ENCODE measurements at regions not wholly inside any gene's neighbourhood (a gene's known extent, or its start where the extent isn't known, plus 50 kb on each side); places are given as distances from the start of the nearest gene placed in this dataset.

DNA sequence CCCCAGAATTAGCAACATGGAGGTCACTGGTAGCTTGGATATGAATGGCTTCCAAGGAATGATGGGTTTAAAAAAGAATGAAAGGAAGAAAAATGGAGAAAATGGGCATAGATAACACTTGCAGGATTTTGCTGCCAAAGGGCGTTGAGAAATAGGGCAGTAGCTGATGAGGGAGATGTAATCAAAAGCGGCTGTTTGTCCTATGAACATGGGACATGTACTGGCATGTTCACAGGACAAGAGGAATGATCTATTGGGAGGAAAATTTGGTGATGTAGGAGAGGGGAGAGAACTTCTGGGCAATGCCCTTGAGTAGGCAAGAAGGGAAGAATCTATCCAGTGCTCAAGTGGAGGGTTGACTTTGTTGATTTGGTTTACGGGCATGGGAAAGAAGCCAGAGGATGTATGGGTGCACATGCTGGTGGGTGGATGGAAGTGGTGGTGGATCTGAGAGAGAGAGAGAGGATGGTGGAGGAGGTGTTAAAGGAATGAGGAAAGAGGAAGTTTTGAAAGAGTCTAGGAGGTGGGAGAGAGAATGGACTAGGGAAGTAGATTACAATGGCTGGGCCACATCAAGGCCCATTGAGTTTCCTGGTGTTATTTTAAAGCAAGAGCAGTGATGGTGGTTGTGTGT is 115.1 kb upstream of the MVB12B start:
- peaks cover 3 to 7% of the 10 kb centered on the region in 2 experiments; a peak in 3 of 4 replicates for H3K9me3 ChIP-seq (ENCODE audit: insufficient read depth in 2 of 2, low read depth in 1 of 2, low read length in 1 of 2)
- no peak overlapping the region for H2BK120ac ChIP-seq (replicated peaks; ENCODE audit: low read depth, low read length)
- H3K4ac ChIP-seq (replicated peaks; ENCODE audit: insufficient read length, low read depth, low read length), result no peak overlapping the region
- H2BK12ac ChIP-seq (ENCODE audit: low read depth, low read length), result no peak overlapping the region
- peaks cover 4% of the 10 kb centered on the region; the same call in 1 of the 2 replicates for H3K23me2 ChIP-seq (ENCODE audit: low read depth, low read length)
- H3K4me1 ChIP-seq (replicated peaks in 1 of 4; ENCODE audit: control insufficient read depth in 3 of 4, insufficient read depth in 4 of 4, low read length in 3 of 4), result no peaks in the 10 kb centered on the region
- no peak overlapping the region for H3K23ac ChIP-seq (ENCODE audit: insufficient read length)
- no peak overlapping the region for H3K18ac ChIP-seq (ENCODE audit: extremely low read depth, low read length)
- H3K79me1 ChIP-seq (ENCODE audit: low read depth, low read length), result no peaks in the 10 kb centered on the region
- no peak overlapping the region for H4K5ac ChIP-seq (ENCODE audit: insufficient read length, low read depth, low read length)
- H4K8ac ChIP-seq (ENCODE audit: extremely low read depth, insufficient read depth, low read length), result no peak overlapping the region
- 84% methylated on average over 3 of the region's 3 CpGs; no CpG with 5 or more reads in 1 of the 2 experiments for WGBS, 2 experiments (ENCODE audit: extremely low coverage in 1 of 2, insufficient coverage in 1 of 2, insufficient read length in 1 of 2, insufficient replicate concordance in 2 of 2, low coverage in 1 of 2, low lambda C conversion rate in 2 of 2, missing lambda C conversion rate in 1 of 2)
- H3K4me2 ChIP-seq (ENCODE audit: insufficient read depth in 1 of 2, low read depth in 2 of 2, low read length in 2 of 2), result no peak overlapping the region
- H2AFZ ChIP-seq (ENCODE audit: low read length), result no peak overlapping the region
- H2AK5ac ChIP-seq (ENCODE audit: low read depth, low read length), result no peak overlapping the region
- H3K27me3 ChIP-seq (replicated peaks in 1 of 4; ENCODE audit: control insufficient read depth in 3 of 4, extremely low read depth in 1 of 4, insufficient read depth in 3 of 4, low read length in 3 of 4), result no peaks in the 10 kb centered on the region
- no peak overlapping the region for H3K56ac ChIP-seq (replicated peaks; ENCODE audit: insufficient read length, low read depth, low read length)
- POLR2A ChIA-PET (ENCODE audit: partially characterized antibody), result no interaction called here
- no peaks in the 10 kb centered on the region for H3K36me3 ChIP-seq (ENCODE audit: control insufficient read depth in 2 of 4, insufficient read depth in 4 of 4, low read length in 3 of 4)
- no peak overlapping the region for H3K4me3 ChIP-seq (ENCODE audit: extremely low read depth in 1 of 4, insufficient read depth in 2 of 4, low read depth in 3 of 4, low read length in 4 of 4)
- H2BK20ac ChIP-seq (ENCODE audit: low read length), result no peak overlapping the region
- H3K14ac ChIP-seq (ENCODE audit: insufficient read length), result no peak overlapping the region
- CTCF ChIA-PET (ENCODE audit: partially characterized antibody), result no interaction called here
- H3K9ac ChIP-seq (replicated peaks in 1 of 4; ENCODE audit: extremely low read depth in 1 of 4, low read depth in 3 of 4, low read length in 3 of 4), result no peak overlapping the region
- H3K27ac ChIP-seq (ENCODE audit: low read depth, low read length), result no peak overlapping the region
- H2BK15ac ChIP-seq (ENCODE audit: low read length), result no peak overlapping the region; the same call in 1 of the 2 replicates
- no peak for DNase-seq (ENCODE audit: low read depth in 1 of 2, low spot score in 2 of 2)
- no peaks in the 10 kb centered on the region for H4K20me1 ChIP-seq (replicated peaks in 1 of 2; ENCODE audit: control insufficient read depth in 1 of 2, insufficient read depth in 2 of 2, low read length in 2 of 2)
- H4K91ac ChIP-seq (replicated peaks; ENCODE audit: insufficient read length, low read length), result no peak overlapping the region
- H3K79me2 ChIP-seq (ENCODE audit: control insufficient read depth in 1 of 2, insufficient read depth in 2 of 2, low read length in 2 of 2), result no peaks in the 10 kb centered on the region
- no peak overlapping the region for H2BK5ac ChIP-seq (ENCODE audit: low read depth, low read length)
- no peak for FAIRE-seq
- no peak for TF ChIP-seq ZNF274 (IDR thresholded peaks at IDR 0.05; ENCODE audit: borderline replicate concordance, extremely low read depth, low read length)
- TF ChIP-seq, protein P1, sequence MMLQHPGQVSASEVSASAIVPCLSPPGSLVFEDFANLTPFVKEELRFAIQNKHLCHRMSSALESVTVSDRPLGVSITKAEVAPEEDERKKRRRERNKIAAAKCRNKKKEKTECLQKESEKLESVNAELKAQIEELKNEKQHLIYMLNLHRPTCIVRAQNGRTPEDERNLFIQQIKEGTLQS (IDR thresholded peaks at IDR 0.05; ENCODE audit: insufficient read depth, low read depth, low read length), result no peak
- TF ChIP-seq CBX5 (IDR thresholded peaks at IDR 0.05; ENCODE audit: low read depth, low read length), result no peak
- no peak for TF ChIP-seq SUZ12 (IDR thresholded peaks at IDR 0.05; ENCODE audit: low read length)
- TF ChIP-seq NRF1 (IDR thresholded peaks at IDR 0.05; ENCODE audit: low read depth, low read length), result no peak
- TF ChIP-seq, protein P2, sequence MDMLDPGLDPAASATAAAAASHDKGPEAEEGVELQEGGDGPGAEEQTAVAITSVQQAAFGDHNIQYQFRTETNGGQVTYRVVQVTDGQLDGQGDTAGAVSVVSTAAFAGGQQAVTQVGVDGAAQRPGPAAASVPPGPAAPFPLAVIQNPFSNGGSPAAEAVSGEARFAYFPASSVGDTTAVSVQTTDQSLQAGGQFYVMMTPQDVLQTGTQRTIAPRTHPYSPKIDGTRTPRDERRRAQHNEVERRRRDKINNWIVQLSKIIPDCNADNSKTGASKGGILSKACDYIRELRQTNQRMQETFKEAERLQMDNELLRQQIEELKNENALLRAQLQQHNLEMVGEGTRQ (IDR thresholded peaks at IDR 0.05; ENCODE audit: low read length), result no peak
- no peak for TF ChIP-seq EGR1 (IDR thresholded peaks at IDR 0.05; ENCODE audit: borderline replicate concordance, low read depth, low read length)
- TF ChIP-seq, protein P3, sequence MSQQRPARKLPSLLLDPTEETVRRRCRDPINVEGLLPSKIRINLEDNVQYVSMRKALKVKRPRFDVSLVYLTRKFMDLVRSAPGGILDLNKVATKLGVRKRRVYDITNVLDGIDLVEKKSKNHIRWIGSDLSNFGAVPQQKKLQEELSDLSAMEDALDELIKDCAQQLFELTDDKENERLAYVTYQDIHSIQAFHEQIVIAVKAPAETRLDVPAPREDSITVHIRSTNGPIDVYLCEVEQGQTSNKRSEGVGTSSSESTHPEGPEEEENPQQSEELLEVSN (IDR thresholded peaks at IDR 0.05), result no peak
- TF ChIP-seq CTBP2 (IDR thresholded peaks at IDR 0.05; ENCODE audit: borderline replicate concordance, insufficient read depth, insufficient read length, low read length), result no peak
- no peak for TF ChIP-seq PHF8 (conservative IDR thresholded peaks at IDR 0.05; ENCODE audit: low read depth, low read length)
- no peak for TF ChIP-seq TEAD4 (IDR thresholded peaks at IDR 0.05; ENCODE audit: low read depth, low read length)
